Stimulated activated CD8-positive, alpha-beta memory T cell treated with anti-CD3 and anti-CD28 coated beads, Interleukin-7, amount 100 ng/mL, for 4 hours (primary cell): ENCODE measurements at regions not wholly inside any gene's neighbourhood (a gene's known extent, or its start where the extent isn't known, plus 50 kb on each side); places are given as distances from the start of the nearest gene placed in this dataset.
"Not testable (repeated sequence)": the region's sequence is repeated elsewhere in the genome, so short reads cannot be mapped to it uniquely, and the experiment has no call there.

Experiments
- DNase-seq, 2 donors: peaks; one replicate each; pipeline ENCODE4 v3.0.0-alpha.2; 2020; ENCODE audit warnings: low read depth in 2 of 2

GRCh38 chr7:52779004-52779403, 256.4 kb upstream of the POM121L12 start:
- no peak for DNase-seq

DNA sequence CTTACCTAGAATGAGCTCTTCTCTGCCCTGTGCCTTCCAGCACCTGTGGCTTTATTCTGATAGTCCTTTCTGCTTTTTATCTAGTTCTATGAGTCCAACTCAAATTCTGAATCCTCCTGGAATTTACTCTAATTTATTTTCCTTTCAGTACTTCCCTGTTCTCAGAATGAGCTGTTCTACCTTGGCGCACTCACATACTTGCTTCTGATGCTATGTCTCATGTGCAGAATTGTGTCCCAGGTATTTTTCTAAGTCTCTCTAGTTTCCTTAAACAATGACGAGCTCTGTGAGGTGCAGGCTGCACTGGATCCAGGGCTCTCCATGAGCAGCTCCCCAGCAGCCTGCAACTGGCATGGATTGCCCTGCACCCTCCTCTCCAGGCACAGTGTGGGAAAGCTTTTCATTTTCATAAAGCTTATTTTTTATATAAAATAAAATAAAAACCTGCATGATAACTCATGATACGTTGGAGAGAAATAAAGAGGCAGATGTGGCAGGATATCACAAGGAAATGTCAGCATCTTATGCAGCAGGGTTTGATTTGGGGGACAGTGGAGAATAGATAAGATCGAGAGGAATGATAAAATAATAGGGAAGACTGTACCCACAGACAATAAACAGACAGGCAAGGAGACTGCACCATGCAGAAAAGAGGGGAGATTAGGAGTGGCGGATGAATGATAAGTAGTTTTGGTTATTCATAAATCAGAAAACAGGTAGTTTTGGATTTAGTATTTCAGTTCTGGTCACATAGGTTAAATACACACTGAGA, 258.2 kb upstream of the POM121L12 start:
- DNase-seq = no peak

DNA sequence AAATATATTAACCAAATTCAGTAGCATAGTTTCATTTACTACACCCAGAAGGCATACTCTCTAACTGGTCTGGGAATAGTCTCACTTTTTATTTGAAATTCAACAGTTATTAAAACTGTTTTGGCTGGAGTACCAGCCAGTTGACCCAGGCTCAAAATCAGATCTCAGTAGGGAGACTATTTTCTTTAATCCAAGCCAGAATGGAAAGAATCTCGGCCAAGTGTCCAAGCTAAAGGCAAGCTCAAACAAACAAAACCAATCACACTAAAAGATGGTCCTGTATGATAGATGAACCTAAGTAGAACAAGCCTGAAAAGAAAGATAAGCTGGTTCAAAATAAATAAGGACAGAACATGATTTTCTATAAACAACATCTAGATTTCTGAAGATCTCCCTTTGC, 259.6 kb upstream of the POM121L12 start:
- DNase-seq = no peak

- no peak for DNase-seq
Observed at GRCh38 chr7:52771177-52771576, 264.3 kb upstream of the POM121L12 start.

DNA sequence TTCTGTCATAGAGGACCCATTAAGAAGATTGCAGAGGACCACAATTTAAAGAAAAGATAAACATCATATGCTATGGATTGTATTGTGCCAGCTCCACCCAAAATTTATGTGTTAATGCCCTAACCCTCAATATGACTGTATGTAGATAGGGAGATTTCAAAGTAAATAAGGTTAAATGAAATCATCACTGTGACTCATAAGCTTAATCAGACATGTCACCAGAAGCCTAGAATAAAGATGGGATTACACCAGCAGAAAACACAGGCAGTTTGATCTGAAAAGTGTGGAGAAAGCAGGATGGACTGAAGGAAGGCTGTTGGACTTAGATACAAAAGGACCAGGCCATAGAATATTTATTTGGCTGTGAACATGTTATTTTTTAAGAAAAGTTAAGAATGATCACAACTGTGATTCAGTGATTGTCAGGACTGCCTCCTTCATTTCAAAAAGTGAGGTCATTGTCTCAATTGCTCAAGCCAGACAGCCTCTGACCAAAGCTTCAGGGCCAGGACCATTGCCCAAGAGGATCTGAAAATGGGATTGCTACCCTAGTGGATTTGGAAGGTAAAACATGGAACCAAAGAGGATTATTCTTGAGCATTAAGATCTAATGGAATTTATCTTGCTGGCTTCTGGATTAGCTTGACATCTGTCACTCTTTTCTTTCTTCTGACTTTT, 270.8 kb upstream of the POM121L12 start:
- no peak for DNase-seq

GRCh38 chr7:52758356-52758755, 277.1 kb upstream of the POM121L12 start:
- no peak for DNase-seq

GRCh38 chr7:52753855-52754254, 281.6 kb upstream of the POM121L12 start:
- no peak for DNase-seq

DNA sequence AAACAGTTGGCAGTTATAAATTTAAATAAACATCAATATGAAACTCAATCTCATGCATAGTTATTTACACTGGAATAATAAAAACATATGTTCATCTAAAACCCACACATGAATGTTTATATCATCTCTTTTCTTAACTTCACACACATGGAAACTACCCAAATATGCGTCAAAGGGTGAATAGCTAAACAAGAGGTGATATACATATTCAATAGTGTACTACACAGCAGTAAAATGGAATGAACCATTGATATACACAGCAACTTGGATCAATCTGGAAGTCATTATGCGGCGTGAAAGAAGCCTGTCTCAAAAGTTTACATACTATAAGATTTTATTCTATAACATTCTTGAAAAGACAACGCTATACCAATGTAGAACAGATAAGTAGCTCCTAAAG, 282.5 kb upstream of the POM121L12 start:
- no peak for DNase-seq

- DNase-seq = no peak
Observed at GRCh38 chr7:52749880-52750279, 285.6 kb upstream of the POM121L12 start.

DNA sequence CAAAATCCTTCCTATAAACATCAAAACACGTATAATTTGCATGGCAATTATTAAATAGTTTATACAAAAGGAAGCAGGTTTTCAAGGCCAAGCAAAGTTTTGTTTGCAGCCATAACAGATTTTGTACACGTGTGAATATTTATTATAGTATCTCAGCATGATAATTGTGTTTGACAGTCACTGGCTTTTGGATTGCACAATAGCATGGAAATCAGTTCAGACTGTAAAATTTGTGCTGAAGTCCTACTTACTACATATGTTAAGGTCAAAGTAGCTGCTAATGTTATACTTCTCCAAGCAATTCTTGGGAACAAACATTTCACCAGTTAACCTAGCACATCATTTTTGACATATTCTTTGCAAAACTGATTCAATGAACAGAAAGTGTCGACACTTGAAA, 287.6 kb upstream of the POM121L12 start:
- DNase-seq = no peak

DNA sequence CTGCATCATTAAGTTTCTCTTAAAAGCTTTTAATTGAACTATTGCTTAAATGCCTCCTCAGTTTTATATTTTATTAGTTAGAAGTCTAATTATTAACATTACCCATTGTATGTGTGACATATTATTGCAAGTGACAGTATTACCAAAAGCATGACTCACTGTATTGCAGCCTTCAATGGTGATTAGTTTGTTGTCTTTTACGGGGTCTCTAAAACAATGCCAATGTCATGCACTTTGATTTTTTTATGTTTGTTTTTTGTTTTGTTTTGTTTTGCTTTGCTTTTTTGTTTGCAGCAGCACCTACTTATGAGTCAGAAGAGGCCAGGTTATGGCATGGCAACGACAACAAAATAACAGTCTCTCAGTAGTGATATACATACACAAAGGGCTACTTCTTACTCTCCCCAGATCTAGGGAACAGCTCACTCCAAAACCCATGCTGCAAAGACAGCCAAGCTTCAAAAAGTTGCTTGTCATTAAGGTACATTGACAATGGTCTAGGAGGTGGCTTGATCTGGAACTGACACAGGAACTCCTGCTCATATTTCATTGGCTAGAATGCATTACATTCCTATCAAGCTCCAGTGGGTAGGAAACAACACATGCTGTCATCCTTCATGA, 293.7 kb upstream of the POM121L12 start:
- DNase-seq = no peak

DNA sequence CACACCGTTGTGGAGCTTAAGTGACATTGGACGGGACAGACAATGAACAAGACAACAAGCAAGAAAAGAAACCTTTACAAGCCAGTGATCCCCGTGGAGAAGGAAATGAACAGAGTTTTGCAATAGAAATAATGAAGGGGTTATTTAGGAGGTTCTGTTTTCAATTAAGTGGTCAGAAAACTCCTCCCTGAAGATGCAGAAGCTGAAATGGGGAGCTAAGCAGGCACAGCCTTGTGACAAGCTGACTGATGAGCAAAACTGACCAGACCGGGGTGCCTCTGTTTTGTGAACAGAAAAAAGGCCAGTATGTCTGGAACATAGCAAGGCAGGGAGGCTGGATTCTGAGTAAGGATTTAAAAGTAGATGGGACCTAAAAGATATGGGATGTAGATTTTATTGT, 299.8 kb upstream of the POM121L12 start:
- DNase-seq = no peak

GRCh38 chr7:52728683-52729082, 306.8 kb upstream of the POM121L12 start:
- DNase-seq = not testable (repeated sequence)

GRCh38 chr7:52727632-52728031, 307.8 kb upstream of the POM121L12 start:
- DNase-seq = no peak

DNA sequence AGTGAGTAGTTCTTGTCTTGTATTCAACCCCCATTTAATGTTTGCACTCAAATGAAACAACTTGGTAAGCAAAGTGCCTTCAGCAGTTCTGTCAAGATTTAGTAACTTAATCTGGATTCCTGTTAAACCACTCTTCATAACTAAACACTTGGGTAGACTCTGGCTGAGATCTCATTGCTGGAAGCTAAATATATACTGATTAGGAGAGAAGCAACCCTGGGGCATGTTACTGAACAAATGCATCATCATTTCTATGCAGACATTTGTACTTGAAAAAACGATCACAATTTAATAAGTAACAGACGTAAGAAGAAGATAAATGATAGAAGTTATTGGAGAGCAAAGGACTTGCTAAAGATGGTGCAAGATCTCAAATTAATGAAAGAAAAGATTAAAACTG, 308.4 kb upstream of the POM121L12 start:
- no peak for DNase-seq

- DNase-seq = no peak
Observed at GRCh38 chr7:52726493-52726892, 308.9 kb upstream of the POM121L12 start.

GRCh38 chr7:52723606-52724005, 311.8 kb upstream of the POM121L12 start:
- DNase-seq = no peak

- DNase-seq = no peak
Observed at GRCh38 chr7:52720856-52721255, 314.6 kb upstream of the POM121L12 start.

DNA sequence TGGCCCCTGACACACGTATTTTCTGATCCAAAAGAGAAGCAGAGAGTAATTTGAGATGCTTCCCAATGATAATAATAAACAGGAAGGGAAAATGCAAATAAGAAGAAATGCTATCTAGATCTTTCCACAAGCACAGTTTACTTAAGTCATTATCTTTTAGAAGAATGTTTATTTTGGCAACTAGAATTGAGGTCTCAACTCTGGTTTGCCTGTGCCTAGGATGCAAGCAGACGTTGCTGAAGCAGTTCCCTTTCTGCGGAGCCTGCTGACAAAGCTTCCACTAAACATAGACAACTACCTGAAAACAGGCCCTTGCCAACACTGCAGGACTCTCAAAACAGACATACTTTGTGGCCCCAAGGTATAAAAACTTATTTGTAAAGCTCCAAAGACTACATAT, 315.8 kb upstream of the POM121L12 start:
- no peak for DNase-seq

DNA sequence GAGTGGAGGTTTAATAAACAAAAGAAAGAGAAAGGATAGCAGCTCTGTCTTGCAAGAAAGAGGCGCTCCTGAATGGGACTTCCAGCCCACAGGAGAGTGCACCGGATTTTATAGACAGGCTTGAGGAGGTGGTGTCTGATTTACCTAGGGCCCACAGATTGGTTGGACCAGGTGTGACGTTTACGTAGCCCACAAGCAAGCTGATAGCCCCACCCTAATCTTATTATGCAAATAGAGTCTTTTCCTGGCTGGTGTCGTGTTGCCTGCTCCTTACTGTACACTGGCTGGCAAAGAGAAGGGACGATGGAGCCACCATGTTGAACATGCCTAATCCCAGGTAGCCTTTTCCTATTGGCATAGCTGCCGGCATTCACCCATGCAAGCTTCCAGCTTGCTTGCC, 319.7 kb upstream of the POM121L12 start:
- DNase-seq = no peak

GRCh38 chr7:52712938-52713337, 322.5 kb upstream of the POM121L12 start:
- DNase-seq = no peak

GRCh38 chr7:52711951-52712350, 323.5 kb upstream of the POM121L12 start:
- no peak for DNase-seq

- no peak for DNase-seq
Observed at GRCh38 chr7:52708846-52709245, 326.6 kb upstream of the POM121L12 start.
